ENCODE measurements at regions not wholly inside any gene's neighbourhood (a gene's known extent, or its start where the extent isn't known, plus 50 kb on each side); places are given as distances from the start of the nearest gene placed in this dataset.

GRCh38 chr3:187618722-187619121, 51.5 kb downstream of the SST start:
- no peak for DNase-seq

DNA sequence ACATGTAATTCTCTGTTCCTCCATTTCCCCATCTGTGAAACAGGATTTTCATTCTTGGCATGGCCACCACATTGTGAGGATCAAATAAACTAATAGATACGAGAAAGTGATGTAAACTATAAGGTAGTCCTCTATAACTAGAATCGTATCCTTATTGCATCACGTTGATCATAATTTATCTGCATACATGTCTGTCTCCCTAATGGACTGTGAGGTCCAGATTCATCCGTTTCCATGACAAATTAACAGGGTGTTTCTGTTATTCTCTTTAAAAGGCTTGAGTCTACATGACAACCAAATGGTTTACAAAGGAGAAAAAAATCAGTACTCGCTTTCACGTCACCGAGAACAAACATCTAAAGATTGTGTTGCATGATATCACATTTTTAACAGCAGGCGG, 53.0 kb downstream of the SST start:
- no peak for DNase-seq

DNA sequence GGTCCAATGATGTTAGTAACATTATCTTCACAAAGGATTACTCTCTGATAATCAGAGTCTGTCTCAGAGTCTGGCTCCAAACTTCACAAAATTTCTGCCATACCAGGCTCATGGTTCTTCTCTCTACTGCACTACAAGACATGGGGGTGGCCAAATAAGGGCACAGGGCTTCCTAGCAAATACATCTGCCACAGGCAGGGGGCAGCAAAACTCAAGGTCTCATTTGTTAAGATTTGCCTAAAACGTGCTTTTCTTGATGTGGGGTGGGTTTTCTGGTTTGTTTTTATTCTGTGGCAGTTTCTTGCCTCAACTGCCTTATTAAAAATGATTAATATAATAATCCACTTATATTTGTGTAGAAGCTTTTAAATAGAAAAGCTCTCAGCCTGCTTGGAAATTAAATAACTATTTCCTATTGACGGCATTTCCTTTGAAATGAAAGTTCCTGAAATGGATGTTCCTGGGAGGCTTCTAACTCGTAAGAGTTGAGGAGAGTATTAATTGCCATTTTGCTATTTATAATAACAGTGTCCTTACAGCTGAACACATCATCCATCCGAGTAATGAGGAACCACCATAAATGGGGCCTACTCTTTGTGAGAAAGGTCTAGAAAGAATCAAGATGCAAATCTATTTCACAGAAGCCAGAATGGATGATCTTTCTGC, 53.8 kb downstream of the SST start:
- DNase-seq, result no peak

DNA sequence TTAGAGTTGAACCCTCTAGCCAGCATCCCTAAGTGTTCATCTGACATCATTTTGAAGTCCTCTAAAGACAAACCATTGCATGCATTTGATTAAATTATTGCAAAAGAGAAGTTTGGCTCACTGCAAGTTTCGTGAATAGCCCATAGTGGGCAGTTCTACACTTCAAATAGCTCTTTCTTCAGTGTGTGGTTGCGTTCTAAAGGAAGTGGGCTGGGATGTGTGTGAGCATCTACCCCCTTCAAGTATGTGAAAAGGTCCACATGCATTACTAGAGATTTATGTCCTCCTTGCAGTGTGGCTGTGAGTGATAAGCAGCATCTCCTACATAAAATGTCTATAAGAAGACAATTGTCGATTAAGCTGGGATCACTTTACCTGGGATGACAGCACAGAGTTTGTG, 54.6 kb downstream of the SST start:
- no peak for DNase-seq

DNA sequence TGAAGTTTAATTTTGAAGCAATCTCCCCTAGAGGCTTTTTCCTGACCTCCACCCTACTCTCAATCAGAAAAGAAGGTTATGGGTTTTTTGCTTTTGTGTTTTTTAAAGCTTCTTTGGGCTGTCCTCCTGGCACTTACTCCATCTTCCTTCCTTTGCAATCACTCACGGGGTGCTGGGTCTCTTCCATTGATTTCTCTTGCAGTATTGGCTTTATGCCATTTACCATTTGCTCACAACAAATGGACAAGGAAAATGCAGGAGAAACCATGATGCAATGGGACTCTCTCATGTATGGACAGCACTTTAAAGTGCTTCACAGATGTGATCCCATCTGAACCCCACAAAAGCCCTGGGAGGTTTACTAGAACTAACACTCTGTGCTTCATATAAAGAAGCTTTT, 57.5 kb downstream of the SST start:
- no peak for DNase-seq

DNA sequence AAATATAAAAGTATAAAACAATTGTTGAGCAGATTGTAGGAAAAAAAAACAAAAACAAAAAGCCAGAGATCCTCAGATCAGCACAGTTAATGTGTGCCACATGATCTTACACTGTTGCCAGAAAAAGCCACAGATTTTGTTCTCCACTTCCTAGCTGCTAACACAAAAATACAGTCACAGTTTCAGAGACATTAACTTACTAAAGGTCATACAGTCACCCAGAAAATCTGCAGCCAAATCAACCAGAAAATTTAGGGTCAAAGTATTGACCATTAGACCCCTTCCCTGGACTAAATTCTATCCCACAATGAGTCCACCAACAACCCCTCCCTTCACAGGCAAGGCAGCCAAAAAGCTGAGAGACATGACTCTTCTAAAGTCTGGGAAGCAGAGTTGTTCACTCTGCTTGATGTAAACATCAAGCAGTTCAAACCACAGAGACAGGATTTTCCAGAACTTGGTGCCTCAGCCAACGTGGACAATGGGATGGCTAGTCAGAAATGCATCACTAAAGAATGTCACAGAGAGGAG, 59.1 kb downstream of the SST start:
- no peak for DNase-seq

DNA sequence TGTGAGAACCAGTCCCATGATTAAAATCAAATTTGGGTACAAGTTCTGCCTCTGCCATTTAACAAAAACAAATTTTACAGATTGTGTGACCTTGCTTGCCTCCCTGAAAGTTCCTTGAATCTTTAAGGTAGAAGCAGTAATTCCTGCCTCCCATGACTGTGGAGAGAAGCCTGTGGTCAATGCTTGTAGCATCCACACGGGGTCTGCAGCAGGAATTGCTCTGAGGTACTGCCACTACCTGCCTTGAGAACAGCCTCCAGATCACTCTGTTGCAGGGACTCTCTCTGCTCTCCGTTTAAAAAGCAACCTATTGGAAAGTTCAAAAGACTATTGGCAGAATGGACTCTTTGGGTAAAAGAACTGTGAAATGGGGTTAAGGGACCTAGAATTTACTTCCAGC, 75.9 kb downstream of the SST start:
- DNase-seq, result no peak

- no peak for DNase-seq
Observed at GRCh38 chr3:187593451-187593850, 76.7 kb downstream of the SST start.

- no peak for DNase-seq
Observed at GRCh38 chr3:187590861-187591576, 79.2 kb downstream of the SST start.

GRCh38 chr3:187587076-187587475, 83.1 kb downstream of the SST start:
- DNase-seq, result no peak

DNA sequence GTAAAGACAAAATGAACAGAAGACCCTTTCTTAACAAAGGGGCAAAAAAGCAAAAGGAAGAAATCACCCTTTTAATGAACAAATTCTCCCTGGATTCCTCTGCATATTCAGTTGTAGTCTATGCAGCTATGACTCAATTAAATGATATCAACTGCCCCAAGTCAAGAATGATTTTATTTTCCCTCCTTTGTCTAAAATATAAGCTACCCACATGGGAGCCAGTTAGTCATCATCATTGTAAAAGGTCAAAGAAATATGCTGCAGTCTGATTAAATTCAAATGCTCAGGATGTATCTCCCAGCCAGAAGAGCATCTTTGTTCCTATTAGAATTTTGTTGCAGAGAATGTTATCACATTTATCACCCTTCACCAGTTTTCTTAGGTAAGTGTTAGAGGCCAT, 84.0 kb downstream of the SST start:
- no peak for DNase-seq

GRCh38 chr3:187572441-187572840, 97.8 kb downstream of the SST start:
- no peak for DNase-seq

DNA sequence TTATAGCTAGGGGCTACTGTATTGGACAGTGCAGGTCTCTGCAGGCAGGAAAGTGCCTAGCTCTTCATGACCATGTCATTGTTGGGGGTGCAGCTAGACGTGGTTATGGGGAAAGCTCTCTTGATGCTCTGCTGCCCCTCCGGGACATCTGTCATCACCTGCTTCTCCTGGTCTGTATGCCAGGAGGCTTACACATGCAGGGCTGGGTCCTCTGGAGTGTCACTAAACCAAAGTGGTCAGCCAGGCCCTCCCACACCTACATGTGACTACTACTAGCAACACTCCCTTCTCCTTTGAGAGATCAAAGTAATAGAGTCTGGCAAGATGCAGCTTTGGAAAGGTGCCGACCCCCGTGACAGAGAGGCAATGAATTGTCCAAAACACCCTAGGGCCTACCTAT, 98.5 kb downstream of the SST start:
- no peak for DNase-seq

DNA sequence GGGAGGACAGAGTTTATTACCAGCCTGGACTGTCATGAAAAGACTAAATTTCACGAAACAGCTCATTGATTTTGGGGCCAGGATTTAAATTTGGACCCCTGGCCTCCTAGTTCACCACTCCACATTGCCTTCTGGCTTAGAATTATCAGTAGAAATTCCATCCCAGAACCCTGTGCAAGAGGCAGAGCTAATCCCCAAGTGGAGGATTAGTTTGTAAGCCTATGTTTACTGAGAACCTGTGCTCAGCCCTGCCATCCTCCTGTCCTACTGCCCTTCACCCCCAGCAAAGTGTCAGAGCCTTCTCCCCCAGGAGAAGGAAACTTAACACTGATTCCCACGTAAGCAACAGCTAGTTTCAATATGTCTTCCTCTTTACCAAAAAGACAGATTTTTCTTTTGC, 99.4 kb downstream of the SST start:
- no peak for DNase-seq

- DNase-seq, result no peak
Observed at GRCh38 chr3:187568171-187568570, 102.0 kb downstream of the SST start.

DNA sequence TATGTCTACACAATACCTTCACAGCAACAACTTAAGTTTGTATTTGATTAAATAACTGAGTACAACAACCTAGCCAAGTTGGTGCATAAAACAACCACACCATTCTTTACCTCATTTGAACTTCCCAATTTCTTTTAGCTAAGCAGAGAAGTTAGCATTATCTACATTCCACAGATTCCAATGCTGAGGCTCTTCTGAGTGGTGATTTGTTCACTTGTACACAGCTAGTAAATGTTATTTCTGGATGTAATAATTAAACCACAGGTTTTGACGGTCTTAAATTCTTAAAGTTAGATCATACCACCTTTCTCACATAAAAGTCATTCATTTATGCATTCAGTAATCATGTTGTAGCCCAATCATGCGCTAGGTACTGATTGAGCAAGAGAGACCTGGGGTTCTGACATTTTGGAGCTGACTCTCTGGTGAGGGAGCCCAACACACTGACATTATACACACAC, 102.5 kb downstream of the SST start:
- no peak for DNase-seq

DNA sequence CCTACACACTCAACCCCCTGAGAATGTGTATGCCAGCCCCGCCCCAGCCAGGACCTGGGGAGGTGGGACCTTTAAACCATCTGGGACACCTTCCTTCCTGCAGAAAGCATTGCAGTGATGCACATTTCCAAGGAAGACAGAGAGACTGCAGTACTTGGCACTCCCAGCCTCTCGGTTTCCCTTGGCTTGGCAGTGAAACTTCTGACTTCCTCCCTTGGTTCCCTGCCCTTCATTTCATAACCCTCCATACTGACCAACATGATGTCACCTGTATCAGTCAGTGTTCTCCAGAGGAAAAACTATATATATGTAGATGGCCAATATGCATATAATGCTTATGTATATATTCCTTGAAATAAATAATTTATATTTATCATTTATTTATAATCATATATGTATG, 103.2 kb downstream of the SST start:
- DNase-seq, result no peak

GRCh38 chr3:187565701-187566100, 104.5 kb downstream of the SST start:
- no peak for DNase-seq

GRCh38 chr3:187558990-187559389, 111.2 kb downstream of the SST start:
- DNase-seq, result no peak

DNA sequence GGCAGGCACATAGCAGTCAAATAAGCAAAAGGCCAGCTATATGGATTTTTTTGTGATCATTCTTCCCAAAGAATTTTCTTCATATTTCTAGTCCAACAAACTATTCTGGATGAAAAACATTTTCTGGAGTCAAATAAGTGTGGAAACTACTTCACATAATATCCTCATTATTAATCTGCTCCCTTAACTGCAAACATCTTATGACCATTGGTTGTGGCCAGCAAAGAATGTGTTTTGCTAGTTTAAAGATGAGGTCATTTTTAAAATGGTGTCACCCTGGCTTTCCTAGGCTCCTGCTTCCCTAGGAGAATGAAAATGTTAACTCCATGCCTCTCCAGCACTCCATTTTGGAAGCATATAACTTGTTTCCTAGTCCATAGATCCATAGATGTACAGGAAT, 118.8 kb downstream of the SST start:
- no peak for DNase-seq

GRCh38 chr3:187550446-187550845, 119.7 kb downstream of the SST start:
- no peak for DNase-seq

DNA sequence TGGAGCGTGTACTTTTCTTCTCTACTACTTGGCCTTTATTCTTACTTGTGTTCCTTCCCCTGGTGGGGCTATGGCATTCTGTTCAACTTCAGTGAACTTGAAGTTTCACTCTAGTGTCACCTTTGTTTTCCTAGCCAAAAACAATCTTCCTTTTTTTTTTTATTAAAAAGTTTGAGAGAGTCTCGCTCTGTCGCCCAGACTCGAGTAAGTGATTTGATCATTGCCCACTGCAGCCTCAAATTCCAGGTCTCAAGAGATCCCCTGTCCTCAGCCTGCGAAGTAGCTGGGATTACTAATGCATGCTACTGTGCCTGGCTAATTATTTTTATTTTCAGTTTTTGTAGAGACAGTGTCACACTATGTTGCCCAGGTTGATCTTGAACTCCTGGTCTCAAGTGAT, 124.8 kb downstream of the SST start:
- no peak for DNase-seq

GRCh38 chr3:187544326-187544725, 125.9 kb downstream of the SST start:
- DNase-seq, result no peak

DNA sequence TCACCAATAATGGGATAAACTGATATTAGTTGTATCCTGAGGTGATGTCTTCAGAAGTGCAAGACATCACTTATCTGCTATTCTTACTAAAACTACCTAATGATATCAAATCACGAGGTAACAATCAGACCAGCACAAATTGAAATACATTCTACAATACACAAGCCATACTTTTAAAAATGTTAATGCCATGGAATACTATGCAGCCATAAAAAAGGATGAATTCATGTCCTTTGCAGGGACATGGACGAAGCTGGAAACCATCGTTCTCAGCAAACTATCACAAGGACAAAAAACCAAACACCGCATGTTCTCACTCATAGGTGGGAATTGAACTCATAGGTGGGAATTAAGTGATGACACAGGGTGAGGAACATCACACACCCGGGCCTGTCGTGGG, 129.3 kb downstream of the SST start:
- DNase-seq, result no peak

GRCh38 chr3:187536185-187536584, 134.0 kb downstream of the SST start:
- DNase-seq, result no peak
